ENCODE measurements at regions not wholly inside any gene's neighbourhood (a gene's known extent, or its start where the extent isn't known, plus 50 kb on each side); places are given as distances from the start of the nearest gene placed in this dataset.

GRCh38 chr2:84065857-84066256 lies 393.2 kb downstream of the SUCLG1 start:
- no TSS peak for BruUV-seq (replicated peaks)
- POLR2A ChIA-PET, result no interaction called here
- intact Hi-C loops (cut with micrococcal nuclease; ENCODE audit: unreplicated experiment) (no loop called here), in situ Hi-C loops (cut with HindIII; ENCODE audit: low pct_unique_long_range_greater_than_20kb, low sequenced_read_pairs) (no loop called here)
- DNase-seq (ENCODE audit: low read depth, low spot score) (no peak), ATAC-seq (no peak)
- CTCF ChIA-PET, result no interaction called here
- no peak for TF ChIP-seq POLR2AphosphoS5 (IDR thresholded peaks at IDR 0.05; ENCODE audit: low read depth, low read length)
- TF ChIP-seq CTCF (IDR thresholded peaks at IDR 0.05), result no peak
- no peak for TF ChIP-seq TCF7L2 (IDR thresholded peaks at IDR 0.05; ENCODE audit: low read depth, low read length)
- no peak for TF ChIP-seq REST (IDR thresholded peaks at IDR 0.05; ENCODE audit: insufficient read depth in 1 of 2, low read depth in 2 of 2, low read length in 1 of 2)
- TF ChIP-seq SIN3A (IDR thresholded peaks at IDR 0.05; ENCODE audit: borderline replicate concordance, insufficient read depth, low read depth, low read length), result no peak
- H3K27me3 ChIP-seq (ENCODE audit: control insufficient read depth, insufficient read depth, low read length), result no peaks in the 10 kb centered on the region
- H3K9me3 ChIP-seq (ENCODE audit: control insufficient read depth, insufficient read depth, low read depth, low read length), result no peaks in the 10 kb centered on the region
- H3K4me1 ChIP-seq (ENCODE audit: control insufficient read depth, insufficient read depth, low read length), result no peaks in the 10 kb centered on the region
- H3K4me3 ChIP-seq (ENCODE audit: low read depth in 2 of 2, low read length in 2 of 2), result no peak overlapping the region
- H3K36me3 ChIP-seq (ENCODE audit: control insufficient read depth, insufficient read depth, low read length), result no peaks in the 10 kb centered on the region
- H3K27ac ChIP-seq (ENCODE audit: low read length), result no peak overlapping the region

GRCh38 chr2:84057917-84058560 lies 401.0 kb downstream of the SUCLG1 start:
- ChIA-PET CTCF (no interaction called here), POLR2A (no interaction called here)
- Histone ChIP-seq H3K4me3 (ENCODE audit: low read depth in 2 of 2, low read length in 2 of 2) (no peak overlapping the region), H3K4me1 (ENCODE audit: control insufficient read depth, insufficient read depth, low read length) (no peaks in the 10 kb centered on the region), H3K36me3 (ENCODE audit: control insufficient read depth, insufficient read depth, low read length) (no peaks in the 10 kb centered on the region), H3K27ac (ENCODE audit: low read length) (no peak overlapping the region), H3K27me3 (ENCODE audit: control insufficient read depth, insufficient read depth, low read length) (no peaks in the 10 kb centered on the region), H3K9me3 (ENCODE audit: control insufficient read depth, insufficient read depth, low read depth, low read length) (no peaks in the 10 kb centered on the region)
- no peak for ATAC-seq
- in situ Hi-C loops (cut with HindIII; ENCODE audit: low pct_unique_long_range_greater_than_20kb, low sequenced_read_pairs), result no loop called here
- DNase-seq (ENCODE audit: low read depth, low spot score), result no peak
- TF ChIP-seq POLR2AphosphoS5 (IDR thresholded peaks at IDR 0.05; ENCODE audit: low read depth, low read length), result no peak
- no peak for TF ChIP-seq TCF7L2 (IDR thresholded peaks at IDR 0.05; ENCODE audit: low read depth, low read length)
- TF ChIP-seq SIN3A (IDR thresholded peaks at IDR 0.05; ENCODE audit: borderline replicate concordance, insufficient read depth, low read depth, low read length), result no peak
- TF ChIP-seq REST (IDR thresholded peaks at IDR 0.05; ENCODE audit: insufficient read depth in 1 of 2, low read depth in 2 of 2, low read length in 1 of 2), result no peak
- TF ChIP-seq CTCF (IDR thresholded peaks at IDR 0.05), result no peak
- no TSS peak for BruUV-seq (replicated peaks)
- intact Hi-C loops (cut with micrococcal nuclease; ENCODE audit: unreplicated experiment), result no loop called here

Measured in Panc1 (cell line).